WTC11 (cell line): ENCODE measurements at regions not wholly inside any gene's neighbourhood (a gene's known extent, or its start where the extent isn't known, plus 50 kb on each side); places are given as distances from the start of the nearest gene placed in this dataset.

Source experiments
- ATAC-seq: fragments of 200-7000 bp; cut with Tn5 transposase; 2 replicates; pipeline ENCODE4 v1.10.0; 2021; ENCODE audit warnings: mild to moderate bottlenecking, moderate library complexity
- CTCF ChIA-PET: fragments of 300-600 bp; sonication (Branson Sonifier 250); formaldehyde crosslinking; loops from one replicate; lab custom pipeline; 2021; ENCODE audit warnings: antibody characterized with exemption; lab: Charles Lee
- POLR2A ChIA-PET: fragments of 350-600 bp; sonication (Branson Sonifier 250); formaldehyde crosslinking; loops from one replicate; lab custom pipeline; 2021; ENCODE audit warnings: antibody characterized with exemption; lab: Charles Lee
- DNase-seq: peaks from one replicate; pipeline ENCODE4 v3.0.0; 2021; ENCODE audit warnings: low spot score
- H3K27ac Mint-ChIP-seq: 2 replicates; pipeline ENCODE4 v1.8.0; 2021; ENCODE audit warnings: mixed read lengths
- H3K27me3 Mint-ChIP-seq: 2 replicates; pipeline ENCODE4 v1.8.0; 2021; ENCODE audit warnings: low read depth, mild to moderate bottlenecking, moderate library complexity, mixed read lengths
- H3K36me3 Mint-ChIP-seq: 2 replicates; pipeline ENCODE4 v1.8.0; 2021; ENCODE audit warnings: mixed read lengths
- H3K4me1 Mint-ChIP-seq: 2 replicates; pipeline ENCODE4 v1.8.0; 2022; ENCODE audit warnings: mixed read lengths
- H3K4me3 Mint-ChIP-seq: 2 replicates; pipeline ENCODE4 v1.8.0; 2021; ENCODE audit warnings: mild to moderate bottlenecking, moderate library complexity, mixed read lengths
- H3K9me3 Mint-ChIP-seq: 2 replicates; pipeline ENCODE4 v1.8.0; 2021; ENCODE audit warnings: mixed read lengths
- FOXP1 ChIP-seq: sonication (generic); formaldehyde crosslinking; IDR thresholded peaks from 2 replicates; pipeline ENCODE4 v1.8.0; 2022; ENCODE audit warnings: missing genetic modification reagents, mild to moderate bottlenecking, moderate library complexity, borderline replicate concordance
- IRF2 ChIP-seq: sonication (generic); formaldehyde crosslinking; IDR thresholded peaks from 2 replicates; pipeline ENCODE4 v1.8.0; 2022; ENCODE audit warnings: low read depth, missing genetic modification reagents, borderline replicate concordance
- KAT7 ChIP-seq: sonication (generic); formaldehyde crosslinking; IDR thresholded peaks from 2 replicates; pipeline ENCODE4 v1.8.1; 2023; ENCODE audit warnings: missing genetic modification reagents, mild to moderate bottlenecking, borderline replicate concordance
- NFATC4 ChIP-seq: fragments of 250-450 bp; sonication (Bioruptor Pico); IDR thresholded peaks from 2 replicates; pipeline ENCODE4 v1.9.0; 2021; ENCODE audit warnings: mild to moderate bottlenecking
- NR3C1 ChIP-seq: sonication (generic); formaldehyde crosslinking; conservative IDR thresholded peaks from 2 replicates; pipeline ENCODE4 v1.8.1; 2023; ENCODE audit warnings: low read depth, mild to moderate bottlenecking, missing genetic modification reagents
- SP1 ChIP-seq: sonication (generic); formaldehyde crosslinking; conservative IDR thresholded peaks from 2 replicates; pipeline ENCODE4 v1.8.1; 2022; ENCODE audit warnings: missing genetic modification reagents
- TCF7 ChIP-seq: sonication (generic); formaldehyde crosslinking; IDR thresholded peaks from 2 replicates; pipeline ENCODE4 v1.8.0; 2022; ENCODE audit warnings: mild to moderate bottlenecking, low read depth, missing genetic modification reagents, moderate library complexity
- ZNF138 ChIP-seq: sonication (generic); formaldehyde crosslinking; conservative IDR thresholded peaks from 2 replicates; pipeline ENCODE4 v1.8.1; 2022; ENCODE audit warnings: mild to moderate bottlenecking, moderate library complexity, missing genetic modification reagents
- ZNF416 ChIP-seq: fragments of 250-450 bp; sonication (Bioruptor Pico); IDR thresholded peaks from 2 replicates; pipeline ENCODE4 v1.9.0; 2021; ENCODE audit warnings: mild to moderate bottlenecking, inconsistent platforms
- ZNF671 ChIP-seq: fragments of 250-450 bp; sonication (Bioruptor Pico); IDR thresholded peaks from 2 replicates; pipeline ENCODE4 v1.8.0; 2021; ENCODE audit warnings: mild to moderate bottlenecking
- TF ChIP-seq, protein P1 (sequence below): fragments of 200-600 bp; IDR thresholded peaks from 2 replicates; pipeline ENCODE4 v1.8.0; 2022; ENCODE audit warnings: antibody characterized with exemption
- TF ChIP-seq, protein P2 (sequence below): sonication (generic); formaldehyde crosslinking; IDR thresholded peaks from 2 replicates; pipeline ENCODE4 v1.8.1; 2023; ENCODE audit warnings: mild to moderate bottlenecking, missing genetic modification reagents, moderate library complexity
- TF ChIP-seq, protein P3 (sequence below): sonication (generic); formaldehyde crosslinking; IDR thresholded peaks from 2 replicates; pipeline ENCODE4 v1.8.0; 2022; ENCODE audit warnings: mild to moderate bottlenecking, missing genetic modification reagents
- TF ChIP-seq, protein P4 (sequence below): fragments of 250-450 bp; sonication (Bioruptor Pico); IDR thresholded peaks from 2 replicates; pipeline ENCODE4 v1.9.0; 2021; ENCODE audit warnings: moderate library complexity, mild to moderate bottlenecking, inconsistent platforms, borderline replicate concordance
- TF ChIP-seq, protein P5 (sequence below): sonication (generic); formaldehyde crosslinking; IDR thresholded peaks from 2 replicates; pipeline ENCODE4 v1.8.1; 2023; ENCODE audit warnings: mild to moderate bottlenecking, moderate library complexity, missing genetic modification reagents
- TF ChIP-seq, protein P6 (sequence below): sonication (generic); formaldehyde crosslinking; IDR thresholded peaks from 2 replicates; pipeline ENCODE4 v1.8.1; 2022; ENCODE audit warnings: low read depth, missing genetic modification reagents, borderline replicate concordance
- TF ChIP-seq, protein P7 (sequence below): sonication (generic); formaldehyde crosslinking; IDR thresholded peaks from 2 replicates; pipeline ENCODE4 v1.8.1; 2023; ENCODE audit warnings: mild to moderate bottlenecking, missing genetic modification reagents, borderline replicate concordance
- TF ChIP-seq, protein P8 (sequence below): sonication (generic); formaldehyde crosslinking; IDR thresholded peaks from 2 replicates; pipeline ENCODE4 v1.8.1; 2022; ENCODE audit warnings: mild to moderate bottlenecking, missing genetic modification reagents, moderate library complexity, borderline replicate concordance

DNA sequence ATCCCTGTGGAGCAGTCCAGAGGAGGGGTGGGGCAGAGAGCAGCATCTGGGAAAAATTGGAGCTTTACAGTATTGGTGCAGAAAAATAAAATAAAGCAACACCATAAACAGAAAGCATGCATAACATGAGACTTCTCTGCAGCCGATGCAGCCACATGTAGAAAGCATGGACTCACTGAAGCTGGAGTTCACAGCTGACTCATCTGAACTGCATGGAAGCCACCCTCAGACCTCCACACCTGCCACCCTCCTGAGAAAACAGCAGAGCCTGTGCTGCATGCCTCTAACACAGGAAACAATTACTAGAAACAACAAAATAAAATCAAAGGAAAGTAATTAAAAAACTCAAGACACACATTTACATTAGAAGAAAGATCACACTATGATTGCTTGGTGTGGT, 169.4 kb upstream of the ALKAL2 start (continued):
- TF ChIP-seq, protein P1, sequence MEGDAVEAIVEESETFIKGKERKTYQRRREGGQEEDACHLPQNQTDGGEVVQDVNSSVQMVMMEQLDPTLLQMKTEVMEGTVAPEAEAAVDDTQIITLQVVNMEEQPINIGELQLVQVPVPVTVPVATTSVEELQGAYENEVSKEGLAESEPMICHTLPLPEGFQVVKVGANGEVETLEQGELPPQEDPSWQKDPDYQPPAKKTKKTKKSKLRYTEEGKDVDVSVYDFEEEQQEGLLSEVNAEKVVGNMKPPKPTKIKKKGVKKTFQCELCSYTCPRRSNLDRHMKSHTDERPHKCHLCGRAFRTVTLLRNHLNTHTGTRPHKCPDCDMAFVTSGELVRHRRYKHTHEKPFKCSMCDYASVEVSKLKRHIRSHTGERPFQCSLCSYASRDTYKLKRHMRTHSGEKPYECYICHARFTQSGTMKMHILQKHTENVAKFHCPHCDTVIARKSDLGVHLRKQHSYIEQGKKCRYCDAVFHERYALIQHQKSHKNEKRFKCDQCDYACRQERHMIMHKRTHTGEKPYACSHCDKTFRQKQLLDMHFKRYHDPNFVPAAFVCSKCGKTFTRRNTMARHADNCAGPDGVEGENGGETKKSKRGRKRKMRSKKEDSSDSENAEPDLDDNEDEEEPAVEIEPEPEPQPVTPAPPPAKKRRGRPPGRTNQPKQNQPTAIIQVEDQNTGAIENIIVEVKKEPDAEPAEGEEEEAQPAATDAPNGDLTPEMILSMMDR = no peak
- TF ChIP-seq, protein P2, sequence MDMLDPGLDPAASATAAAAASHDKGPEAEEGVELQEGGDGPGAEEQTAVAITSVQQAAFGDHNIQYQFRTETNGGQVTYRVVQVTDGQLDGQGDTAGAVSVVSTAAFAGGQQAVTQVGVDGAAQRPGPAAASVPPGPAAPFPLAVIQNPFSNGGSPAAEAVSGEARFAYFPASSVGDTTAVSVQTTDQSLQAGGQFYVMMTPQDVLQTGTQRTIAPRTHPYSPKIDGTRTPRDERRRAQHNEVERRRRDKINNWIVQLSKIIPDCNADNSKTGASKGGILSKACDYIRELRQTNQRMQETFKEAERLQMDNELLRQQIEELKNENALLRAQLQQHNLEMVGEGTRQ (CRISPR knock-in tag) = no peak
- TF ChIP-seq, all 79 proteins: peak for 0

DNA sequence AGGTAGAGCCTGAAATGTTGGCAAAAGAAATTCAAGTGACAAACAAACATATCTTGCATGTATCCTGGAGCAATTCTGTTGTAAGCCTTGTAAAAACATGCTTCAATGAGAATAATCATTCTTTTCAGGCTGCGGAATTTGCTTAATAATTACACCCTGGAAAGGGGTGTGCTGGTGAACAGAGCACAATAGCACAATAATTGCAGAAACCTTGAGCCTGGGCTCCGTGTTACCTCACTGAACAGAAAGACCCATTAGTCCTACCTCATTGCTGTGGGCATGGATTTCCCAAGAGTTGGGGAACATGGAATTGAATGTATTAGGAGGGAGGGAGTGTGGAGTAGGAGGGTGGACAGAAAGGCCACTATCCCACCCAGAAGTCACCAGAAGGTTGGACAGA, 168.0 kb upstream of the ALKAL2 start:
- Mint-ChIP-seq H3K36me3 (no peaks in the 10 kb centered on the region), H3K27me3 (no peaks in the 10 kb centered on the region; the same call in 1 of the 2 replicates), H3K4me1 (peaks cover 17% of the 10 kb centered on the region), H3K4me3 (no peak overlapping the region), H3K9me3 (no peaks in the 10 kb centered on the region), H3K27ac (no peak overlapping the region)
- TF ChIP-seq FOXP1 (CRISPR knock-in tag) = no peak
- TF ChIP-seq TCF7 (CRISPR knock-in tag) = no peak
- TF ChIP-seq, protein P3, sequence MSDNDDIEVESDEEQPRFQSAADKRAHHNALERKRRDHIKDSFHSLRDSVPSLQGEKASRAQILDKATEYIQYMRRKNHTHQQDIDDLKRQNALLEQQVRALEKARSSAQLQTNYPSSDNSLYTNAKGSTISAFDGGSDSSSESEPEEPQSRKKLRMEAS = no peak
- TF ChIP-seq IRF2 = no peak
- TF ChIP-seq ZNF671 (CRISPR knock-in tag) = no peak
- CTCF ChIA-PET = interaction anchor here (1.2 kb wide), 1 partner anchor 12 kb away, joined by 3 read pairs; no protein-coding TSS in a partner anchor
- POLR2A ChIA-PET = no interaction called here
- no peak for ATAC-seq
- no peak for DNase-seq

DNA sequence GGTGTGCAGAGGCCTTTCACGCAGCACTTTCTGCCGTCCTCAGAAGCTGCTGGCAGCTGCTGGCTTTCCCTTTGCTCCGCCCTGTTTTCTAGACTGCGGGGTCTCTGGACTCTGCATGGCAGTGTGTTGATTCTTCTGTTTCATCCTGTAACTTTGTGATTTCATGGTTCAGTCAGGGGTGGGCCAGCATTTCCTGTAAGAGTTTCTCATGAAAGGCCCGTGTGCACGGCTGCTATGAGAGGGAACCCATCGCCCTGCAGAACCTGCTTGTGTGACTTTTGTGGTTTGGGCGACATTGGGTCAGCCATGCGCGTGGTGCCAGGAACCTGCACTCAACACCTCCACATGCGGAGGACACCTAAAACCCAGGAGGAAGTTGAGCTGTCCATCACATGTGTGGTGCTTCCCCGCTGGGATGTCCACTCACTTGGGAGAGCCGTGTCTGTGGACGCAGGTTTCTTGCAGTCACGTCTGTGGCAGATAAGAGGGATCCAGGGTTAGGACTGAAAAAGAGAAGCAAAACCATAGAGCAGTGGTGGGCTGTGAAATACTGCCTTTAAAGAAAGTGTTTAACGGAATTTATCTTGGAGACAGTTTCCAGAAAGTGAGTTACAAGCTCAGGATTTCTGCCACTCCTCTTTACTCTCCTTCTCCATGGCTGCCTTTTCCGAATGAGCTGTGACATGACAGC, 167.3 kb upstream of the ALKAL2 start:
- H3K9me3 Mint-ChIP-seq = no peaks in the 10 kb centered on the region
- POLR2A ChIA-PET = no interaction called here
- no peak overlapping the region for H3K4me3 Mint-ChIP-seq
- no peak overlapping the region for H3K27ac Mint-ChIP-seq
- ATAC-seq (no peak), DNase-seq (no peak)
- H3K27me3 Mint-ChIP-seq = no peaks in the 10 kb centered on the region; the same call in 1 of the 2 replicates
- CTCF ChIA-PET = interaction anchor here (1.2 kb wide), 1 partner anchor 13 kb away, joined by 3 read pairs; no protein-coding TSS in a partner anchor
- peaks cover 17% of the 10 kb centered on the region for H3K4me1 Mint-ChIP-seq
- H3K36me3 Mint-ChIP-seq = no peaks in the 10 kb centered on the region
- no peak for TF ChIP-seq NR3C1 (CRISPR knock-in tag)
- TF ChIP-seq, protein P4, sequence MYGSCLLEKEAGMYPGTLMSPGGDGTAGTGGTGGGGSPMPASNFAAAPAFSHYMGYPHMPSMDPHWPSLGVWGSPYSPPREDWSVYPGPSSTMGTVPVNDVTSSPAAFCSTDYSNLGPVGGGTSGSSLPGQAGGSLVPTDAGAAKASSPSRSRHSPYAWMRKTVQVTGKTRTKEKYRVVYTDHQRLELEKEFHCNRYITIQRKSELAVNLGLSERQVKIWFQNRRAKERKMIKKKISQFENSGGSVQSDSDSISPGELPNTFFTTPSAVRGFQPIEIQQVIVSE (CRISPR knock-in tag) = no peak
- TF ChIP-seq, protein P5, sequence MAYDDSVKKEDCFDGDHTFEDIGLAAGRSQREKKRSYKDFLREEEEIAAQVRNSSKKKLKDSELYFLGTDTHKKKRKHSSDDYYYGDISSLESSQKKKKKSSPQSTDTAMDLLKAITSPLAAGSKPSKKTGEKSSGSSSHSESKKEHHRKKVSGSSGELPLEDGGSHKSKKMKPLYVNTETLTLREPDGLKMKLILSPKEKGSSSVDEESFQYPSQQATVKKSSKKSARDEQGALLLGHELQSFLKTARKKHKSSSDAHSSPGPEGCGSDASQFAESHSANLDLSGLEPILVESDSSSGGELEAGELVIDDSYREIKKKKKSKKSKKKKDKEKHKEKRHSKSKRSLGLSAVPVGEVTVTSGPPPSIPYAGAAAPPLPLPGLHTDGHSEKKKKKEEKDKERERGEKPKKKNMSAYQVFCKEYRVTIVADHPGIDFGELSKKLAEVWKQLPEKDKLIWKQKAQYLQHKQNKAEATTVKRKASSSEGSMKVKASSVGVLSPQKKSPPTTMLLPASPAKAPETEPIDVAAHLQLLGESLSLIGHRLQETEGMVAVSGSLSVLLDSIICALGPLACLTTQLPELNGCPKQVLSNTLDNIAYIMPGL = no peak
- no peak for TF ChIP-seq SP1
- TF ChIP-seq, protein P6, sequence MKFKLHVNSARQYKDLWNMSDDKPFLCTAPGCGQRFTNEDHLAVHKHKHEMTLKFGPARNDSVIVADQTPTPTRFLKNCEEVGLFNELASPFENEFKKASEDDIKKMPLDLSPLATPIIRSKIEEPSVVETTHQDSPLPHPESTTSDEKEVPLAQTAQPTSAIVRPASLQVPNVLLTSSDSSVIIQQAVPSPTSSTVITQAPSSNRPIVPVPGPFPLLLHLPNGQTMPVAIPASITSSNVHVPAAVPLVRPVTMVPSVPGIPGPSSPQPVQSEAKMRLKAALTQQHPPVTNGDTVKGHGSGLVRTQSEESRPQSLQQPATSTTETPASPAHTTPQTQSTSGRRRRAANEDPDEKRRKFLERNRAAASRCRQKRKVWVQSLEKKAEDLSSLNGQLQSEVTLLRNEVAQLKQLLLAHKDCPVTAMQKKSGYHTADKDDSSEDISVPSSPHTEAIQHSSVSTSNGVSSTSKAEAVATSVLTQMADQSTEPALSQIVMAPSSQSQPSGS (CRISPR knock-in tag) = no peak
- TF ChIP-seq, protein P7, sequence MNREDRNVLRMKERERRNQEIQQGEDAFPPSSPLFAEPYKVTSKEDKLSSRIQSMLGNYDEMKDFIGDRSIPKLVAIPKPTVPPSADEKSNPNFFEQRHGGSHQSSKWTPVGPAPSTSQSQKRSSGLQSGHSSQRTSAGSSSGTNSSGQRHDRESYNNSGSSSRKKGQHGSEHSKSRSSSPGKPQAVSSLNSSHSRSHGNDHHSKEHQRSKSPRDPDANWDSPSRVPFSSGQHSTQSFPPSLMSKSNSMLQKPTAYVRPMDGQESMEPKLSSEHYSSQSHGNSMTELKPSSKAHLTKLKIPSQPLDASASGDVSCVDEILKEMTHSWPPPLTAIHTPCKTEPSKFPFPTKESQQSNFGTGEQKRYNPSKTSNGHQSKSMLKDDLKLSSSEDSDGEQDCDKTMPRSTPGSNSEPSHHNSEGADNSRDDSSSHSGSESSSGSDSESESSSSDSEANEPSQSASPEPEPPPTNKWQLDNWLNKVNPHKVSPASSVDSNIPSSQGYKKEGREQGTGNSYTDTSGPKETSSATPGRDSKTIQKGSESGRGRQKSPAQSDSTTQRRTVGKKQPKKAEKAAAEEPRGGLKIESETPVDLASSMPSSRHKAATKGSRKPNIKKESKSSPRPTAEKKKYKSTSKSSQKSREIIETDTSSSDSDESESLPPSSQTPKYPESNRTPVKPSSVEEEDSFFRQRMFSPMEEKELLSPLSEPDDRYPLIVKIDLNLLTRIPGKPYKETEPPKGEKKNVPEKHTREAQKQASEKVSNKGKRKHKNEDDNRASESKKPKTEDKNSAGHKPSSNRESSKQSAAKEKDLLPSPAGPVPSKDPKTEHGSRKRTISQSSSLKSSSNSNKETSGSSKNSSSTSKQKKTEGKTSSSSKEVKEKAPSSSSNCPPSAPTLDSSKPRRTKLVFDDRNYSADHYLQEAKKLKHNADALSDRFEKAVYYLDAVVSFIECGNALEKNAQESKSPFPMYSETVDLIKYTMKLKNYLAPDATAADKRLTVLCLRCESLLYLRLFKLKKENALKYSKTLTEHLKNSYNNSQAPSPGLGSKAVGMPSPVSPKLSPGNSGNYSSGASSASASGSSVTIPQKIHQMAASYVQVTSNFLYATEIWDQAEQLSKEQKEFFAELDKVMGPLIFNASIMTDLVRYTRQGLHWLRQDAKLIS (CRISPR knock-in tag) = no peak
- no peak for TF ChIP-seq ZNF416 (CRISPR knock-in tag)
- no peak for TF ChIP-seq IRF2
- no peak for TF ChIP-seq ZNF138 (CRISPR knock-in tag)
- TF ChIP-seq NFATC4 (CRISPR knock-in tag) = no peak
- no peak for TF ChIP-seq KAT7
- TF ChIP-seq, protein P8, sequence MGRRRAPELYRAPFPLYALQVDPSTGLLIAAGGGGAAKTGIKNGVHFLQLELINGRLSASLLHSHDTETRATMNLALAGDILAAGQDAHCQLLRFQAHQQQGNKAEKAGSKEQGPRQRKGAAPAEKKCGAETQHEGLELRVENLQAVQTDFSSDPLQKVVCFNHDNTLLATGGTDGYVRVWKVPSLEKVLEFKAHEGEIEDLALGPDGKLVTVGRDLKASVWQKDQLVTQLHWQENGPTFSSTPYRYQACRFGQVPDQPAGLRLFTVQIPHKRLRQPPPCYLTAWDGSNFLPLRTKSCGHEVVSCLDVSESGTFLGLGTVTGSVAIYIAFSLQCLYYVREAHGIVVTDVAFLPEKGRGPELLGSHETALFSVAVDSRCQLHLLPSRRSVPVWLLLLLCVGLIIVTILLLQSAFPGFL (CRISPR knock-in tag) = no peak
